IMR-90 (cell line): ENCODE measurements at regions not wholly inside any gene's neighbourhood (a gene's known extent, or its start where the extent isn't known, plus 50 kb on each side); places are given as distances from the start of the nearest gene placed in this dataset.

Experiments used
- ATAC-seq: fragments of 200-7000 bp; cut with Tn5 transposase; 2 replicates; pipeline ENCODE4 v1.9.1; 2020; ENCODE audit warnings: low read depth, mild to moderate bottlenecking, moderate library complexity
- BruUV-seq: library from RNA; stranded (reverse); fragments of 400-500 nt; replicated peaks from 2 replicates; lab custom pipeline; 2021; lab: Mats Ljungman, UMichigan
- CTCF ChIA-PET: fragments of 300-600 bp; formaldehyde crosslinking; extraction: SDS; loops from one replicate; lab custom pipeline; 2021; ENCODE audit warnings: antibody characterized with exemption; lab: Yijun Ruan, JAX
- POLR2A ChIA-PET: fragments of 300-600 bp; sonication (Branson Sonifier 250); formaldehyde crosslinking; loops from one replicate; lab custom pipeline; 2022; ENCODE audit warnings: antibody characterized with exemption; ENCODE audit not compliant: unreplicated experiment; lab: Charles Lee
- DNase-seq: peaks from one replicate; pipeline ENCODE4 v3.0.0; 2013
- H2AFZ ChIP-seq: replicated peaks from 2 replicates; pipeline ENCODE3; 2013; ENCODE audit warnings: low read length, mild to moderate bottlenecking; ENCODE audit not compliant: poor library complexity
- H2AK5ac ChIP-seq: 2 replicates; pipeline ENCODE4 v1.6.1; 2013; ENCODE audit warnings: low read depth, low read length, inconsistent platforms
- H2AK9ac ChIP-seq: replicated peaks from 2 replicates; pipeline ENCODE3; 2013; ENCODE audit warnings: mild to moderate bottlenecking, low read depth, low read length, moderate library complexity; ENCODE audit not compliant: poor library complexity
- H2BK120ac ChIP-seq: 2 replicates; pipeline ENCODE4 v1.6.1; 2013; ENCODE audit warnings: low read depth, low read length, inconsistent platforms
- H2BK15ac ChIP-seq: 3 replicates; pipeline ENCODE4 v1.6.1; 2013; ENCODE audit warnings: low read depth, low read length, inconsistent platforms
- H2BK20ac ChIP-seq: 2 replicates; pipeline ENCODE4 v1.6.1; 2013; ENCODE audit warnings: low read depth, mild to moderate bottlenecking, inconsistent platforms, low read length, moderate library complexity
- H2BK5ac ChIP-seq: 2 replicates; pipeline ENCODE4 v1.6.1; 2013; ENCODE audit warnings: mild to moderate bottlenecking, low read depth, low read length, inconsistent platforms; ENCODE audit not compliant: poor library complexity, severe bottlenecking
- H3K14ac ChIP-seq: replicated peaks from 2 replicates; pipeline ENCODE4 v1.6.1; 2013; ENCODE audit warnings: low read depth, low read length, inconsistent platforms
- H3K18ac ChIP-seq: 2 replicates; pipeline ENCODE4 v1.6.1; 2013; ENCODE audit warnings: low read depth, low read length, control low read depth
- H3K23ac ChIP-seq: 2 replicates; pipeline ENCODE4 v1.6.1; 2013; ENCODE audit warnings: low read depth, low read length, inconsistent platforms
- H3K27ac ChIP-seq: 2 replicates; pipeline ENCODE4 v1.5.1; 2013; ENCODE audit warnings: mild to moderate bottlenecking, control low read depth, low read length; ENCODE audit not compliant: insufficient read depth
- H3K27me3 ChIP-seq: 2 replicates; pipeline ENCODE4 v1.6.1; 2013; ENCODE audit warnings: low read length; ENCODE audit not compliant: control insufficient read depth, insufficient read depth
- H3K36me3 ChIP-seq: 2 replicates; pipeline ENCODE4 v1.6.1; 2013; ENCODE audit warnings: low read length, mixed read lengths; ENCODE audit not compliant: control insufficient read depth, insufficient read depth
- H3K4ac ChIP-seq: 2 replicates; pipeline ENCODE4 v1.6.1; 2013; ENCODE audit warnings: low read depth, low read length, inconsistent platforms
- H3K4me1 ChIP-seq: 2 replicates; pipeline ENCODE4 v1.6.1; 2013; ENCODE audit warnings: low read length, mixed read lengths; ENCODE audit not compliant: control insufficient read depth, insufficient read depth
- H3K4me2 ChIP-seq: 2 replicates; pipeline ENCODE4 v1.6.1; 2013; ENCODE audit warnings: low read depth, mild to moderate bottlenecking, control low read depth, low read length, moderate library complexity
- H3K4me3 ChIP-seq: 2 replicates; pipeline ENCODE4 v1.5.1; 2013; ENCODE audit warnings: low read depth, mild to moderate bottlenecking, control low read depth, low read length, moderate library complexity; ENCODE audit not compliant: insufficient read depth
- H3K56ac ChIP-seq: 2 replicates; pipeline ENCODE4 v1.6.1; 2013; ENCODE audit warnings: low read length, inconsistent platforms; ENCODE audit not compliant: insufficient read depth; ENCODE audit errors: extremely low read depth
- H3K79me1 ChIP-seq, 2 experiments: 2 replicates each; pipeline ENCODE4 v1.6.1; 2013; ENCODE audit warnings: low read length in 2 of 2, inconsistent platforms in 1 of 2, low read depth in 1 of 2
- H3K9ac ChIP-seq: 2 replicates; pipeline ENCODE4 v1.6.1; 2013; ENCODE audit warnings: low read depth, low read length, control low read depth
- H3K9me1 ChIP-seq: 2 replicates; pipeline ENCODE4 v1.6.1; 2013; ENCODE audit warnings: low read length, inconsistent platforms; ENCODE audit not compliant: insufficient read depth
- H3K9me3 ChIP-seq: 2 replicates; pipeline ENCODE4 v1.6.1; 2013; ENCODE audit warnings: low read length; ENCODE audit not compliant: control insufficient read depth, insufficient read depth
- H4K20me1 ChIP-seq: 2 replicates; pipeline ENCODE4 v1.6.1; 2013; ENCODE audit warnings: low read length, inconsistent platforms; ENCODE audit not compliant: insufficient read depth
- H4K5ac ChIP-seq: 2 replicates; pipeline ENCODE4 v1.6.1; 2013; ENCODE audit warnings: mild to moderate bottlenecking, low read depth, low read length, control low read depth
- H4K8ac ChIP-seq, 2 experiments: 2 replicates each; pipeline ENCODE4 v1.6.1; 2013; ENCODE audit warnings: low read depth in 2 of 2, low read length in 2 of 2, control low read depth in 1 of 2, inconsistent platforms in 1 of 2
- H4K91ac ChIP-seq: 2 replicates; pipeline ENCODE4 v1.6.1; 2013; ENCODE audit warnings: low read depth, low read length, inconsistent platforms; ENCODE audit not compliant: insufficient read depth
- BHLHE40 ChIP-seq: fragments of 150-350 bp; IDR thresholded peaks from 2 replicates; pipeline ENCODE4 v1.6.1; 2016; ENCODE audit warnings: mild to moderate bottlenecking, low read depth, low read length
- CEBPB ChIP-seq: IDR thresholded peaks from 2 replicates; pipeline ENCODE4 v1.6.1; 2012; ENCODE audit warnings: low read depth, low read length, improper control_type of control experiment
- FOS ChIP-seq: fragments of 150-350 bp; IDR thresholded peaks from 2 replicates; pipeline ENCODE4 v1.6.1; 2016; ENCODE audit warnings: low read depth, low read length
- MAZ ChIP-seq: IDR thresholded peaks from 2 replicates; pipeline ENCODE4 v1.6.1; 2012; ENCODE audit warnings: low read depth, mild to moderate bottlenecking, low read length, improper control_type of control experiment, moderate library complexity, borderline replicate concordance
- MXI1 ChIP-seq: IDR thresholded peaks from 2 replicates; pipeline ENCODE4 v1.6.1; 2012; ENCODE audit warnings: low read depth, mild to moderate bottlenecking, low read length, moderate library complexity, borderline replicate concordance
- POLR2A ChIP-seq: IDR thresholded peaks from 2 replicates; pipeline ENCODE4 v1.6.1; 2012; ENCODE audit warnings: mild to moderate bottlenecking, low read depth, low read length
- RAD21 ChIP-seq: IDR thresholded peaks from 2 replicates; pipeline ENCODE4 v1.6.1; 2012; ENCODE audit warnings: low read length, improper control_type of control experiment
- RCOR1 ChIP-seq: IDR thresholded peaks from 2 replicates; pipeline ENCODE4 v1.6.1; 2012; ENCODE audit warnings: mild to moderate bottlenecking, low read length, improper control_type of control experiment; ENCODE audit not compliant: insufficient replicate concordance
- RFX5 ChIP-seq: IDR thresholded peaks from 2 replicates; pipeline ENCODE4 v1.8.0; 2012; ENCODE audit warnings: low read depth, mild to moderate bottlenecking, low read length, moderate library complexity
- dilution Hi-C: fragments of 300-500 bp; cut with HindIII; formaldehyde crosslinking; loops from one replicate; pipeline ENCODE4 v1.14.3; 2018; ENCODE audit warnings: low sequenced_read_pairs; ENCODE audit not compliant: unreplicated experiment
- in situ Hi-C: fragments of 300-500 bp; cut with MboI; formaldehyde crosslinking; loops from 3 replicates; pipeline ENCODE4 v1.14.3; 2019; ENCODE audit warnings: low sequenced_read_pairs, inconsistent platforms, mixed read lengths
- intact Hi-C: fragments of 100-400 bp; cut with micrococcal nuclease; formaldehyde crosslinking; loops from 2 replicates; pipeline ENCODE4 v1.10.0; 2022
- TF ChIP-seq, protein P1 (sequence below): fragments of 150-350 bp; IDR thresholded peaks from 2 replicates; pipeline ENCODE4 v1.6.1; 2016; ENCODE audit warnings: low read depth, mild to moderate bottlenecking, low read length, moderate library complexity, borderline replicate concordance
- TF ChIP-seq, protein P2 (sequence below): conservative IDR thresholded peaks from 2 replicates; pipeline ENCODE4 v1.5.1; 2012; ENCODE audit warnings: mild to moderate bottlenecking, low read depth, low read length, improper control_type of control experiment

DNA sequence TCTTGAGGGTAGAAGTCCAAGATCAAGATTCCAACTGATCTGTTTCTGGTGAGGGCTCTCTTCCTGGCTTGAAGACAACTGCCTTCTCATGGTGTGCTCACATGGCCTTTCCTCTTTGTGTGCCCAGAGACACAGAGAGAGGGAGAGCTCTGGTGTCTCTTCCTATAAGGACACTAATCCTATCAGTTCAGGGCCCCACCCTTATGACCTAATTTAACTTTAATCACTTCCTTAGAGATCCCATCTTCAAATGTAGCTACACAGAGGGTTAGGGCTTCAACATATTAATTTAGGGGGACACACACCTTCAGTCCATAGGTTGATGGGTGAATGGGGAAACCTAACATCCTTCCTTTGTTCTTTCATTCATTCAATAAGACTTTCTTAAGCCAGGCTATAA is 144.6 kb downstream of the MN1 start:
- no peak overlapping the region for H2BK15ac ChIP-seq
- H3K18ac ChIP-seq = no peak overlapping the region
- H3K27me3 ChIP-seq = peaks cover 30% of the 10 kb centered on the region
- 0 out of 2 replicates have a peak, but pooled peaks cover 3% of the 10 kb centered on the region for H3K9me1 ChIP-seq
- H3K4me3 ChIP-seq = no peak overlapping the region
- no TSS peak for BruUV-seq
- intact Hi-C loops = no loop called here
- no peak overlapping the region for H2AK5ac ChIP-seq
- H3K36me3 ChIP-seq = no peaks in the 10 kb centered on the region
- DNase-seq (no peak), ATAC-seq (no peak)
- dilution Hi-C loops = no loop called here
- peaks cover 11% of the 10 kb centered on the region for H3K9me3 ChIP-seq
- H3K79me1 ChIP-seq = no peaks in the 10 kb centered on the region
- H4K5ac ChIP-seq = no peak overlapping the region
- H3K4ac ChIP-seq = no peak overlapping the region
- no peak overlapping the region for H3K14ac ChIP-seq
- peaks cover 4% of the 10 kb centered on the region; the same call in 1 of the 2 replicates for H3K4me1 ChIP-seq
- in situ Hi-C loops = no loop called here
- no peak overlapping the region for H2BK20ac ChIP-seq
- H3K27ac ChIP-seq = no peak overlapping the region
- POLR2A ChIA-PET = no interaction called here
- no peak for TF ChIP-seq FOS
- TF ChIP-seq RAD21 = no peak
- no peak for TF ChIP-seq CEBPB
- TF ChIP-seq MAZ = no peak
- TF ChIP-seq RCOR1 = no peak
- no peak for TF ChIP-seq RFX5
- no peak for TF ChIP-seq POLR2A
- TF ChIP-seq BHLHE40 = no peak
- TF ChIP-seq, protein P1, sequence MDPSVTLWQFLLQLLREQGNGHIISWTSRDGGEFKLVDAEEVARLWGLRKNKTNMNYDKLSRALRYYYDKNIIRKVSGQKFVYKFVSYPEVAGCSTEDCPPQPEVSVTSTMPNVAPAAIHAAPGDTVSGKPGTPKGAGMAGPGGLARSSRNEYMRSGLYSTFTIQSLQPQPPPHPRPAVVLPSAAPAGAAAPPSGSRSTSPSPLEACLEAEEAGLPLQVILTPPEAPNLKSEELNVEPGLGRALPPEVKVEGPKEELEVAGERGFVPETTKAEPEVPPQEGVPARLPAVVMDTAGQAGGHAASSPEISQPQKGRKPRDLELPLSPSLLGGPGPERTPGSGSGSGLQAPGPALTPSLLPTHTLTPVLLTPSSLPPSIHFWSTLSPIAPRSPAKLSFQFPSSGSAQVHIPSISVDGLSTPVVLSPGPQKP = no peak
- no peak for TF ChIP-seq MXI1
- TF ChIP-seq, protein P2, sequence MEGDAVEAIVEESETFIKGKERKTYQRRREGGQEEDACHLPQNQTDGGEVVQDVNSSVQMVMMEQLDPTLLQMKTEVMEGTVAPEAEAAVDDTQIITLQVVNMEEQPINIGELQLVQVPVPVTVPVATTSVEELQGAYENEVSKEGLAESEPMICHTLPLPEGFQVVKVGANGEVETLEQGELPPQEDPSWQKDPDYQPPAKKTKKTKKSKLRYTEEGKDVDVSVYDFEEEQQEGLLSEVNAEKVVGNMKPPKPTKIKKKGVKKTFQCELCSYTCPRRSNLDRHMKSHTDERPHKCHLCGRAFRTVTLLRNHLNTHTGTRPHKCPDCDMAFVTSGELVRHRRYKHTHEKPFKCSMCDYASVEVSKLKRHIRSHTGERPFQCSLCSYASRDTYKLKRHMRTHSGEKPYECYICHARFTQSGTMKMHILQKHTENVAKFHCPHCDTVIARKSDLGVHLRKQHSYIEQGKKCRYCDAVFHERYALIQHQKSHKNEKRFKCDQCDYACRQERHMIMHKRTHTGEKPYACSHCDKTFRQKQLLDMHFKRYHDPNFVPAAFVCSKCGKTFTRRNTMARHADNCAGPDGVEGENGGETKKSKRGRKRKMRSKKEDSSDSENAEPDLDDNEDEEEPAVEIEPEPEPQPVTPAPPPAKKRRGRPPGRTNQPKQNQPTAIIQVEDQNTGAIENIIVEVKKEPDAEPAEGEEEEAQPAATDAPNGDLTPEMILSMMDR = no peak
- no peak overlapping the region for H2AFZ ChIP-seq
- H2BK5ac ChIP-seq = no peak overlapping the region
- H2AK9ac ChIP-seq = no peak overlapping the region
- no peak overlapping the region for H2BK120ac ChIP-seq
- H3K23ac ChIP-seq = no peak overlapping the region
- no peaks in the 10 kb centered on the region for H4K20me1 ChIP-seq
- CTCF ChIA-PET = no interaction called here
- no peak overlapping the region for H3K4me2 ChIP-seq
- no peak overlapping the region for H4K91ac ChIP-seq
- no peak overlapping the region for H3K56ac ChIP-seq
- no peak overlapping the region for H4K8ac ChIP-seq
- no peak overlapping the region for H3K9ac ChIP-seq
